MM.1S (cell line): ENCODE measurements at regions not wholly inside any gene's neighbourhood (a gene's known extent, or its start where the extent isn't known, plus 50 kb on each side); places are given as distances from the start of the nearest gene placed in this dataset.

ENCODE experiments used
- CTCF ChIP-seq: fragments of 300-600 bp; sonication (generic); IDR thresholded peaks from 2 replicates; pipeline ENCODE4 v1.5.1; 2016; ENCODE audit warnings: antibody characterized with exemption, low read length, mixed read lengths
- EZH2 ChIP-seq: fragments of 300-600 bp; sonication (generic); optimal IDR thresholded peaks from 2 replicates; pipeline ENCODE3; 2017; ENCODE audit warnings: low read depth, mild to moderate bottlenecking, antibody characterized with exemption, low read length, mixed read lengths

GRCh38 chr9:107847978-107848964 is 358.7 kb upstream of the KLF4 start:
- no peak for TF ChIP-seq CTCF
- TF ChIP-seq EZH2, result no peak
